GM12864 (cell line): ENCODE measurements at regions not wholly inside any gene's neighbourhood (a gene's known extent, or its start where the extent isn't known, plus 50 kb on each side); places are given as distances from the start of the nearest gene placed in this dataset.

ENCODE experiments used
- DNase-seq: peaks from one replicate; pipeline ENCODE4 v3.0.0-alpha.2; 2011; ENCODE audit warnings: low read depth
- H3K4me3 ChIP-seq: 2 replicates; pipeline ENCODE4 v1.5.1; 2011; ENCODE audit warnings: mild to moderate bottlenecking, low read depth, low read length, control low read depth
- TF ChIP-seq, protein P1 (sequence below): IDR thresholded peaks from 2 replicates; pipeline ENCODE4 v1.5.1; 2011; ENCODE audit warnings: low read depth, mild to moderate bottlenecking, moderate library complexity, low read length, control low read depth, inconsistent platforms; ENCODE audit errors: missing control alignments

DNA sequence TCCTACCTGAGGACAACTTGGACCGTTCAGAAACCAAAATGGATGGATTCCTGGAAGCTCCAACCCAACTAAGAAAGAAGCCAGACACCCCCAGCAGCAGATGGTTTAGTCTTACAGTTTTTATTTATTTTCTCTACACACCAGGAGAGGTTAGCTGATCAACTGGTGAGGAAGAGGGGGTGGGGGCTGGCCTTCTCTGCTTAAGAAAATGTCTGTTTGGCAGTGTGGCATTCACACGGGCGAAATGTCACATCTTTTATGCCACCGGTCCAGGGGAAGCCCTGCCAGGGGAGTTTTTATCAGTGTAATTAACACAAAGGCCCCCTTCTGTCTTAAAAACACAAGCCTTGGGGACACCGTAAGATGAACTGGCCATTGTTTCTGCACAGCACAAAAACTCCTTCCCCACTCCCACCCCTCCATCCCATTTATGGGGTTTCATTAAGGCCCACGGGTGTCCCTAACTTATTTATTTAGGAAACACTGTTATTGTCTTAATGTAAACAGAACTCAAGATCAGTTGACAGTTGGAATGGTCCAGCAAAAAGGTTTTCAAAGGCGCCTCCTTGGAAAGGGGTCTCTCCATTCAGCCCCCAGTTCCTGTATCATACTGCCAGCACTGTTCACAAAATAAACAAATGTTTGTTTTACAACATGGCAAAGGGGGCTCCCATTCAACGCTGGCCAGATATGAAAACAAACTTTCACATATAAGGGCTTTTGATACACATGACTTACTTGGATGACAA lies 217.0 kb downstream of the C1D start:
- TF ChIP-seq, protein P1, sequence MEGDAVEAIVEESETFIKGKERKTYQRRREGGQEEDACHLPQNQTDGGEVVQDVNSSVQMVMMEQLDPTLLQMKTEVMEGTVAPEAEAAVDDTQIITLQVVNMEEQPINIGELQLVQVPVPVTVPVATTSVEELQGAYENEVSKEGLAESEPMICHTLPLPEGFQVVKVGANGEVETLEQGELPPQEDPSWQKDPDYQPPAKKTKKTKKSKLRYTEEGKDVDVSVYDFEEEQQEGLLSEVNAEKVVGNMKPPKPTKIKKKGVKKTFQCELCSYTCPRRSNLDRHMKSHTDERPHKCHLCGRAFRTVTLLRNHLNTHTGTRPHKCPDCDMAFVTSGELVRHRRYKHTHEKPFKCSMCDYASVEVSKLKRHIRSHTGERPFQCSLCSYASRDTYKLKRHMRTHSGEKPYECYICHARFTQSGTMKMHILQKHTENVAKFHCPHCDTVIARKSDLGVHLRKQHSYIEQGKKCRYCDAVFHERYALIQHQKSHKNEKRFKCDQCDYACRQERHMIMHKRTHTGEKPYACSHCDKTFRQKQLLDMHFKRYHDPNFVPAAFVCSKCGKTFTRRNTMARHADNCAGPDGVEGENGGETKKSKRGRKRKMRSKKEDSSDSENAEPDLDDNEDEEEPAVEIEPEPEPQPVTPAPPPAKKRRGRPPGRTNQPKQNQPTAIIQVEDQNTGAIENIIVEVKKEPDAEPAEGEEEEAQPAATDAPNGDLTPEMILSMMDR: no peak
- H3K4me3 ChIP-seq: no peak overlapping the region
- DNase-seq: no peak

DNA sequence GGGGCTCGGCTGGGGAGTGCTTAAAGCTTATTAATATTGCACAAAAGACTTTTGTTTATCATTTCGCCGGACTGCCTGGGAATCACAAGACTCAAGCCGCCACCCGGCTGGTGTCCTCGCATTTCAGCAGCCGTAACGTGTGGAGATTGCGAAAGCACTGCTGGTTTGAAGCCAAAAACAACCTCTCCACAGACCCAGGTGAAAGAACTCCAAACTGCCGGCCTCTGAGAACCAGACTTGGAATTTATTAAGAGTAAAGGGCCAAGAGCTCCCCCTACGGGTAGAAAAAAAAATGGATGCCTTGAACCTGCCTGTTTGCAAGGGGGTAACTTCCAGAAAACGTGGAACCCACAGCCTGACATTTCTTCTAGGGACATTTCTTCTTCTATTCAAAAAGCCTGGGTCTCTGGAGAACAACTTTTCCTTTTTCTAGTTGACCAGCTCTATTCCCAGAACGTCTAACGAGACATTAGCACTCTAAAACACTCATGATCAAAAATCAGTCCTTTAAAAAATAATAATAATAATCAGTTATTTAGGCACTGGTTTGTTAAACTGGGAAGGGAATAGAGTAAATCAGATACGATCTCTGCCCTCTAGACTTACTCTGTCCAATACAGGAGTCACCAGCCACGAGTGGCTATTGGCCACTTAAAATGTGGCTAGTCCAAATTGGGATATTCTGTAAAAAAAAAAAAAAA lies 216.3 kb downstream of the C1D start:
- peak; percentile 7 for DNase-seq
- H3K4me3 ChIP-seq: no peak overlapping the region
- TF ChIP-seq, protein P1: peak; percentile 75

DNA sequence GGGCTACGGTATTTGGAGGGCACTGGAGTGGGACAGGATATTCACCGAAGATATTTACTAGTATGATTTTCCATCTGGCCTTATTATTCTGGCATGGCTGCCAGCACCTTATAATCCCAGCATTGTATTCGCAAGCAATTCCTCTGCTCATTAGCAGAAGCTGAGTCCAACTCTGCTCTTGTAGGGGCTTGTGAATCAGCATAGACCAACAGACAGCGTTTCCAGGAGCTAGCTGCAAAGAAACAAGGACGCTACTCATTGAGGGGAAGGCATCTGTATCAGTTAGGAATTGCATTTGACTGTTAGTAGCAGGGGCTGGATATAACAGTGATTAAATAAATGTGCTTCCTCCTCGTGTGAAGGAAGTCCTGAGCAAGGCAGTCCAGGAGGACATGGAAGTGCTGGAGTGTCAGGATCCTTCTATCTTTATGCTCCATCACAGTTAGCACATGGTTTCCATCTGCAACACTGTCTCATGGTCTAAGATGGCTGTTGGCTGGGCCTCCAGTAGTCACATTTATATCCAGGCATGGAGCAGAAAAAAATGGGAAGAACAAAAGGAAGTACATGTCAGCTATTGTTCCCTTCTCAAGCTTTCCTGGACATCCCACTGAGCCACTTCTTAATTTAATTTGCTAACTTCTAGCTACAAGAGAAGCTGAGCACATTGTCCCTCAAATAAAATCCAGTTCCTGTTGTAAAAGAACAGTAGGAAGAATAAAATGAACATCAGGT lies 214.1 kb downstream of the C1D start:
- H3K4me3 ChIP-seq: no peak overlapping the region
- no peak for DNase-seq
- TF ChIP-seq, protein P1: no peak

DNA sequence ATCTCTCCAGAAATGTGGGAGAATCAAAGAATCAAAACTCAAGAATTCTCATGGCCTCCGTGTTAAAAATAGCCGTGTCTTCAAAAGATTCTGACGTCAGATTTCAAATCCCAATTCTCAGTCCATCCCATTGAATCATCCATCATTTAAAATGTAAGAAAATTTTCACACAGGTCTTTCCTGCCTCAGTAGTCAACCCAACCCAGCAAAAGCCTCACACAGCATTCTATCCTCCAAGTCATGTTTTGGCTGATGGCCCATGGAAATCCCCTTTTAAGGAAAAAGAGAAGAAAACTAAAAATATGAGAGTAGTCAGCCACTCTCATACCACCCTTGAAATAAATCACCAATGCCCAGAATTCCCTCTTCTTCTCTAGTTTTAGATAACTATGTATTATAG lies 211.8 kb downstream of the C1D start:
- TF ChIP-seq, protein P1: no peak
- no peak for DNase-seq
- H3K4me3 ChIP-seq: no peak overlapping the region

DNA sequence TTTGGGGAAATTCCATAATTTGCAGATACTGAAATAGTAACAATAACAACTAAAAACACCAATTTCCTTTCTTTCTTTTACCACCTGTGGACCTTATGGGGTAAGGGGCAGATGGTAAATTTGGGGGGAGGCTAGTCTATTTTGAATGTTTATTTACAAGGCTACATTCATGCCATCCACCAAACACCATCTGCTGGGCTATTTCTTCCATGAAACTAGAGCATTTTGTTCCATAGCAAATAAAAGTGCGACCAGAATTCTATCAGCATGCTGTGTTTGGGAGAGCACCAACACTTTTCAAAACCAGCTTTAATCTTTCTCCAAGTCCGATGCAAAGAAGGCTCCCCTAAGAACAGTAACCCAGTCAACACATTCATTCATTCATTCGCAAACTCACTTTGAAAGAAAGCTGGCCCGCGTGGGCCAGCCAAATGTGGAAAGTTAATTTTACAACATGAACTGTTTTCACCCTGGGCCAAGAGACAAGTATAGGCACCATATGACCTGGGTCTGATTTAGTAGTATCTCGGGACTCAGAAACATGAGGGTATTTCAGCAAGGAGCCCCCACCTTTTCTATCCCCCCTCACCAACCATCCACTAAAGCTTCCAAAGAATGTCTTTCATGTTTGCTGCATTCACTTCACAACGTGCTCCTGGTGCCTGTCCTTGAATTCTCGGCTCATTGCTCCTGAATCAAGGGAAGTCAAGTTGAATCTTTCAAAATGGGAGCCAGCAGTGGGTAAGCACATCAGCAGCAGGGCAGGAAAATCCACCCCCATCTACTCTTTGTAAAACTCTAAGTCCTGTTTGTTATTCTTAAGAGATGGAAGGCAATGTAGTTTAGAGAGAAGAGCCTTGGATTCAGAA lies 210.6 kb downstream of the C1D start:
- no peak for DNase-seq
- TF ChIP-seq, protein P1: no peak
- H3K4me3 ChIP-seq: no peak overlapping the region

DNA sequence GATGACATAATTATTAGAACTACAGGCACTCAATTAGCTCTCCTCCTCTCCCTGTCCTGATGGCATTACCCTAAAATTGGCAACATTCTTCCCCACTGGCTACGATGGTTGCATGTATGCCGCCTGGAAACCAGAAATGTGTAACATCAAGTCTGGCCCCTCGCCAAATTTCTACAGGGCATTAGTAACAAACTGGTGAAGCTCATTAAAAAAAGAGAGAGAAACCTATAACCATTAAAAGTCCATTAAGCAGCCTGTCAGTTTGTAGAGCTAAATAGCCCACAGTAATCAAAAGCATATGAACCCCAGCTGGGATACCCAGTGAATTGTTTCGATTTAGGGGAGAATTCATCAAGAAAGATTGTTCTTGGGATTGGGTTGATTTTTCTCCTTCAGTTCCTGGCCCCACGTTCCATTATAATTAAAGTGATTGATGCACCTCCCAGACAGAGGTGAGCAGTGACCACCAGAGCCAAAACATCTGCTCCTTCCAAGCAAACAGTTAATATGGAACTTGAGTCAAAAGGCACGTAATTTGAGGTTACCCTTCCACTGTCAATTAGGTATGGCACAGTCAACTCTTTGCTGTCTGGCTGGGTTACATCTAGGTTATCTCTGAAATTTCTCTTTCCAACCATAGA lies 208.6 kb downstream of the C1D start:
- TF ChIP-seq, protein P1: no peak

More for the DNA sequence above, 208.6 kb downstream of the C1D start:
- no peak overlapping the region for H3K4me3 ChIP-seq
- no peak for DNase-seq
